ENCODE measurements at regions not wholly inside any gene's neighbourhood (a gene's known extent, or its start where the extent isn't known, plus 50 kb on each side); places are given as distances from the start of the nearest gene placed in this dataset.

GRCh38 chr7:10793995-10794775, 179.5 kb upstream of the PHF14 start:
- TF ChIP-seq CEBPB (IDR thresholded peaks at IDR 0.05) (no peak), ZBTB7A (IDR thresholded peaks at IDR 0.05; ENCODE audit: low read depth) (no peak), USF1 (IDR thresholded peaks at IDR 0.05) (no peak), FOXM1 (IDR thresholded peaks at IDR 0.05; ENCODE audit: borderline replicate concordance, low read depth) (no peak), RAD21 (IDR thresholded peaks at IDR 0.05; ENCODE audit: low read depth) (no peak), CREB1 (IDR thresholded peaks at IDR 0.05; ENCODE audit: low read depth) (no peak)

DNA sequence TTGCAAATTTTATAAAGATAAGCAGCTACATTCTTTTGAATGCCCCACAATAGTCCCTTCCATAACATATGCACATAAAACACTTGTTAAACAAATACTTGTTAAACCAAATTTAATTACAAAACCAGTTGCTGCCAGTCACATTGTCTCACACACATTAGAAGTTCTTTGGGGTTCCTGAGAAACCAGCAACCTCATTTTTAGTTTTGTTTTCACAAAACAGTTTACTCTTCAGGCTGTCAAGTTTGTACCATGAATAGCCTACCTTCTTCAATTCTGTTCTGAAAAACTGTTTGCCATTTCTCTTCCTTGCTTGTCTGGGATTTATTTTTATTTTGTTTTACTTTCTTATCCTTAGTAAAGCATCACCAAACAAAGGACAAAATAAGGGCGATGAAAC, 176.5 kb upstream of the PHF14 start:
- TF ChIP-seq CEBPB (IDR thresholded peaks at IDR 0.05) (no peak), USF1 (IDR thresholded peaks at IDR 0.05) (no peak), YY1 (IDR thresholded peaks at IDR 0.05; ENCODE audit: low read depth) (no peak), TCF12 (IDR thresholded peaks at IDR 0.05; ENCODE audit: low read depth) (no peak), EP300 (IDR thresholded peaks at IDR 0.05; ENCODE audit: borderline replicate concordance) (no peak), EGR1 (IDR thresholded peaks at IDR 0.05) (no peak), FOXM1 (IDR thresholded peaks at IDR 0.05; ENCODE audit: borderline replicate concordance, low read depth) (no peak), TEAD4 (IDR thresholded peaks at IDR 0.05) (no peak), NFIC (IDR thresholded peaks at IDR 0.05) (no peak), TAF1 (IDR thresholded peaks at IDR 0.05; ENCODE audit: low read depth) (no peak), CREB1 (IDR thresholded peaks at IDR 0.05; ENCODE audit: low read depth) (no peak), ZBTB7A (IDR thresholded peaks at IDR 0.05; ENCODE audit: low read depth) (no peak), RAD21 (IDR thresholded peaks at IDR 0.05; ENCODE audit: low read depth) (no peak)
- TF ChIP-seq, protein P1, sequence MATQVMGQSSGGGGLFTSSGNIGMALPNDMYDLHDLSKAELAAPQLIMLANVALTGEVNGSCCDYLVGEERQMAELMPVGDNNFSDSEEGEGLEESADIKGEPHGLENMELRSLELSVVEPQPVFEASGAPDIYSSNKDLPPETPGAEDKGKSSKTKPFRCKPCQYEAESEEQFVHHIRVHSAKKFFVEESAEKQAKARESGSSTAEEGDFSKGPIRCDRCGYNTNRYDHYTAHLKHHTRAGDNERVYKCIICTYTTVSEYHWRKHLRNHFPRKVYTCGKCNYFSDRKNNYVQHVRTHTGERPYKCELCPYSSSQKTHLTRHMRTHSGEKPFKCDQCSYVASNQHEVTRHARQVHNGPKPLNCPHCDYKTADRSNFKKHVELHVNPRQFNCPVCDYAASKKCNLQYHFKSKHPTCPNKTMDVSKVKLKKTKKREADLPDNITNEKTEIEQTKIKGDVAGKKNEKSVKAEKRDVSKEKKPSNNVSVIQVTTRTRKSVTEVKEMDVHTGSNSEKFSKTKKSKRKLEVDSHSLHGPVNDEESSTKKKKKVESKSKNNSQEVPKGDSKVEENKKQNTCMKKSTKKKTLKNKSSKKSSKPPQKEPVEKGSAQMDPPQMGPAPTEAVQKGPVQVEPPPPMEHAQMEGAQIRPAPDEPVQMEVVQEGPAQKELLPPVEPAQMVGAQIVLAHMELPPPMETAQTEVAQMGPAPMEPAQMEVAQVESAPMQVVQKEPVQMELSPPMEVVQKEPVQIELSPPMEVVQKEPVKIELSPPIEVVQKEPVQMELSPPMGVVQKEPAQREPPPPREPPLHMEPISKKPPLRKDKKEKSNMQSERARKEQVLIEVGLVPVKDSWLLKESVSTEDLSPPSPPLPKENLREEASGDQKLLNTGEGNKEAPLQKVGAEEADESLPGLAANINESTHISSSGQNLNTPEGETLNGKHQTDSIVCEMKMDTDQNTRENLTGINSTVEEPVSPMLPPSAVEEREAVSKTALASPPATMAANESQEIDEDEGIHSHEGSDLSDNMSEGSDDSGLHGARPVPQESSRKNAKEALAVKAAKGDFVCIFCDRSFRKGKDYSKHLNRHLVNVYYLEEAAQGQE (IDR thresholded peaks at IDR 0.05; ENCODE audit: low read depth) = no peak
- TF ChIP-seq, protein P2, sequence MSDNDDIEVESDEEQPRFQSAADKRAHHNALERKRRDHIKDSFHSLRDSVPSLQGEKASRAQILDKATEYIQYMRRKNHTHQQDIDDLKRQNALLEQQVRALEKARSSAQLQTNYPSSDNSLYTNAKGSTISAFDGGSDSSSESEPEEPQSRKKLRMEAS (IDR thresholded peaks at IDR 0.05) = no peak

- TF ChIP-seq, protein P2 (IDR thresholded peaks at IDR 0.05) = no peak
- no peak for TF ChIP-seq TEAD4 (IDR thresholded peaks at IDR 0.05)
- no peak for TF ChIP-seq ZBTB7A (IDR thresholded peaks at IDR 0.05; ENCODE audit: low read depth)
- no peak for TF ChIP-seq CEBPB (IDR thresholded peaks at IDR 0.05)
- TF ChIP-seq FOXM1 (IDR thresholded peaks at IDR 0.05; ENCODE audit: borderline replicate concordance, low read depth) = no peak
- TF ChIP-seq EGR1 (IDR thresholded peaks at IDR 0.05) = no peak
- TF ChIP-seq EP300 (IDR thresholded peaks at IDR 0.05; ENCODE audit: borderline replicate concordance) = no peak
- TF ChIP-seq CREB1 (IDR thresholded peaks at IDR 0.05; ENCODE audit: low read depth) = no peak
- no peak for TF ChIP-seq YY1 (IDR thresholded peaks at IDR 0.05; ENCODE audit: low read depth)
- no peak for TF ChIP-seq USF1 (IDR thresholded peaks at IDR 0.05)
- no peak for TF ChIP-seq TAF1 (IDR thresholded peaks at IDR 0.05; ENCODE audit: low read depth)
- no peak for TF ChIP-seq TCF12 (IDR thresholded peaks at IDR 0.05; ENCODE audit: low read depth)
- TF ChIP-seq, protein P1 (IDR thresholded peaks at IDR 0.05; ENCODE audit: low read depth) = no peak
- TF ChIP-seq RAD21 (IDR thresholded peaks at IDR 0.05; ENCODE audit: low read depth) = no peak
- TF ChIP-seq NFIC (IDR thresholded peaks at IDR 0.05) = no peak
These were observed 175.6 kb upstream of the PHF14 start for GRCh38 chr7:10798044-10798443.

DNA sequence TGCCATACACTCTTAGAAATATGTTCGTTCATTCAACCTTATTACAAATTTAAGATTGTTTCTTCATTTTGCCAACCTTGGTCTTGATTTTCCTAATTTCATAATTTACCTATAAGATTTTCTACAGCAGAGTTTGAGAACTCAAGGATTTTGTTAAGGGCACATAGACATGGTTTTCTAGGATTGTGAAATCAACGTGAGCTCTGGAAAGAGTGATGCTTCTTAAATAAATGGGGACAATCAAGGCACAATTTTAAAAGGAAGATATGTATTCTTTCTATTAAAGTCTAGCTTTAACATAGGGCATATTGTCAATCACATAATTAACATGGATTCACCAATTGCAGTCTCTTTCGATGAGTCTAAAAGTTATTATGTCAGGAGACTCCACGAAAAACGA, 174.2 kb upstream of the PHF14 start:
- no peak for TF ChIP-seq CEBPB (IDR thresholded peaks at IDR 0.05)
- TF ChIP-seq YY1 (IDR thresholded peaks at IDR 0.05; ENCODE audit: low read depth) = no peak
- no peak for TF ChIP-seq USF1 (IDR thresholded peaks at IDR 0.05)
- no peak for TF ChIP-seq CREB1 (IDR thresholded peaks at IDR 0.05; ENCODE audit: low read depth)
- TF ChIP-seq EP300 (IDR thresholded peaks at IDR 0.05; ENCODE audit: borderline replicate concordance) = no peak
- TF ChIP-seq FOXM1 (IDR thresholded peaks at IDR 0.05; ENCODE audit: borderline replicate concordance, low read depth) = no peak
- TF ChIP-seq EGR1 (IDR thresholded peaks at IDR 0.05) = no peak
- TF ChIP-seq TAF1 (IDR thresholded peaks at IDR 0.05; ENCODE audit: low read depth) = no peak

DNA sequence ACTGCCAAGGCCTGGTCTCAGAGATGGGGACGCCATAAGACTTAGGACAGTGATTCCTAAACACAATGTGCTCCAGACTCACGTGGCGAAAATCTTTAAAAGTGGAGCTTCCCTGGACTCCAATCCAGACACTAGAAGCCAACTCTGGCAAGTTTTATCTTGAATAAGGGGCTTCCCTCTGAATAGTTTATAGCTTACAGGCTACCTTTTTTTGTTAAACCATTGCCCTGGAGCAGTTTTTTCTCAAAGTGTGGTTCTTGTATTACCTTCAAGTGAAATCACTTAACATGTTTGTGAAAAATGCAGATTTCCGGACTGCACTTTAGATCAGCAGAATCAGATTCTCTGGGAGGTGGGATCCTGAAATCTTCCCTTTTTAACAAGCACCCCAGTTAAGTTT, 171.7 kb upstream of the PHF14 start:
- TF ChIP-seq TCF12 (IDR thresholded peaks at IDR 0.05; ENCODE audit: low read depth) (no peak), USF1 (IDR thresholded peaks at IDR 0.05) (no peak), CREB1 (IDR thresholded peaks at IDR 0.05; ENCODE audit: low read depth) (no peak), TEAD4 (IDR thresholded peaks at IDR 0.05) (no peak), RAD21 (IDR thresholded peaks at IDR 0.05; ENCODE audit: low read depth) (no peak), CEBPB (IDR thresholded peaks at IDR 0.05) (no peak), EP300 (IDR thresholded peaks at IDR 0.05; ENCODE audit: borderline replicate concordance) (no peak), YY1 (IDR thresholded peaks at IDR 0.05; ENCODE audit: low read depth) (no peak), NFIC (IDR thresholded peaks at IDR 0.05) (no peak), EGR1 (IDR thresholded peaks at IDR 0.05) (no peak), ZBTB7A (IDR thresholded peaks at IDR 0.05; ENCODE audit: low read depth) (no peak), TAF1 (IDR thresholded peaks at IDR 0.05; ENCODE audit: low read depth) (no peak), FOXM1 (IDR thresholded peaks at IDR 0.05; ENCODE audit: borderline replicate concordance, low read depth) (no peak)
- TF ChIP-seq, protein P2 (IDR thresholded peaks at IDR 0.05) = no peak
- TF ChIP-seq, protein P1 (IDR thresholded peaks at IDR 0.05; ENCODE audit: low read depth) = no peak

Measured in Ishikawa (cell line).